IPS-11a (cell line): ENCODE measurements at regions not wholly inside any gene's neighbourhood (a gene's known extent, or its start where the extent isn't known, plus 50 kb on each side); places are given as distances from the start of the nearest gene placed in this dataset.
"Not testable (repeated sequence)": the region's sequence is repeated elsewhere in the genome, so short reads cannot be mapped to it uniquely, and the experiment has no call there.

Experiments
- H3K4me3 ChIP-seq: one replicate; pipeline ENCODE4 v1.5.1; 2013; ENCODE audit warnings: low read depth, low read length, control low read depth

DNA sequence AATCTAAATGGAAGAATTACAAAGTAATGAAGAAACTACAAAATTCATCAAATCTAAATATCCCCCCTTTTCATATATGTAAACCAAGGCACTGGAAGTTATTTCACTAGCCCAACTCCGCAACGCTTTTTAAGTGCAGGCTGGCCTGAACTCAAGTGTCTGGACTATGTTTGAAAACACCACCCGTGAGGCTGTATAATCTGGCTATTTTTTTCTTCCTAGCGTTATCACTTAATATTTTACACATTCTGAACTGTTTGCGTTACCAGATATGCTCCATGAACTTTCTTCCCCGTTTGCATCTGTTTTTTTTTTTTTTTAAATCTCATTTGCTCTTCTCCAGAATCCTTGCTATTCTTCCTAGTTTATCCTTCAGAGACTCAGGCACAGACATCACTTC lies 619.5 kb upstream of the CBLB start:
- no peak overlapping the region for H3K4me3 ChIP-seq

DNA sequence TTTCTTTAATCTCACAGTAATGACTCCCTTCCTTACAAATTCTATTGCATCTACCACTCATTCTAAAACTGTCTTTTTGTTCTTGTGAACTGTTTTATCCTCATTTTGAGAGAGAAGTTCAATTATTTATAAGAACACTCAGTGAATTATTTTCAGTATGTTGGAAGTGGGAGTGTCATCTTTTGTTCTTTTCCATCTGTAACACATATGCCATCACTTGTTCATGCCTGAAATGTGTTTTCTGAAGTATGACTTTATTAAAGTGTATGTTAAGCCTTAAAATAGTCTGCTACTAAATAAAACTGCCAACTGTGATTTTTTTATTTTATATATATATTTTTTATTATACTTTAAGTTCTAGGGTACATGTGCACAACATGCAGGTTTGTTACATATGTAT lies 623.0 kb upstream of the CBLB start:
- H3K4me3 ChIP-seq, result no peak overlapping the region

DNA sequence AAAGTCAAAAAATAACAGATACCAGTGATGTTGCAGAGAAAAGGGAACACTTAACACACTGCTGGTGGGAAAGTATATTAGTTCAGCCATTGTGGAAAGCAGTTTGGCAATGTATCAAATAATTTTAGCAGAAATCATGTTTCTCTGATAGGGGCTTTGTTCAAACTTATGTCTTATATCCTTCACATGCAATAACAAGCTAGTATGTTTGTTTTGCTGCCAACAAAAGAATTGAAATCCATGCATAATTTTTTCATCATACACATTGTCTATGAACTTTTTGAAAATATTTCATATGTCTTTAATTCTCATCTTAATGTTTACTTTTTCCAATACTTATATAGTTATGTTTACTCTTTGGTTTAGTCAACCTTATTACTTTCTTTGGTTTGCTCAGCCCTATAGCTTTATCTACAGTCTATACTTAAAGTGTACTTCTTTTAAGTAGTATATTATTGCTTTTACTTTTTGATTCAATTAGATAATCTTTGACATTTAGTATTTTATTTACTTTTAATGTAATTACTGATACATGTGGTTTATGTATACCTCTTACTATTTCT lies 639.6 kb upstream of the CBLB start:
- no peak overlapping the region for H3K4me3 ChIP-seq

DNA sequence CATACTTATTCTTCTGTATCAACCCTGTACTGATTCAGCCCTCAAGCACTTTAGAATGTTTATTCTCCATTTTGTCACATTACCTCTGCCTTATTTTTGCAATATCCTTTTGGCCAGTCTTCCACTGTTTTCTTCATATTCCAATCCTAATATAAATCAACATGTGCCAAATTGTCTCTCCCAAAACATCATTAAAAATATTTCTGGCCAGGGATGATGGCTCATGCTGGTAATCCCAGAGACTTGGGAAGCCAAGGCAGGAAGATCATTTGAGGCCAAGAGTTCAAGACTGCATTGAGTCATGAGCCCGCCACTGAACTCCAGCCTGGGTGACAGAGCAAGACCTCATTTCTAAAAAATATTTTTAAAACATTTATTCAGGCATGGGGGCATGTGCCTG lies 641.4 kb upstream of the CBLB start:
- no peak overlapping the region for H3K4me3 ChIP-seq

DNA sequence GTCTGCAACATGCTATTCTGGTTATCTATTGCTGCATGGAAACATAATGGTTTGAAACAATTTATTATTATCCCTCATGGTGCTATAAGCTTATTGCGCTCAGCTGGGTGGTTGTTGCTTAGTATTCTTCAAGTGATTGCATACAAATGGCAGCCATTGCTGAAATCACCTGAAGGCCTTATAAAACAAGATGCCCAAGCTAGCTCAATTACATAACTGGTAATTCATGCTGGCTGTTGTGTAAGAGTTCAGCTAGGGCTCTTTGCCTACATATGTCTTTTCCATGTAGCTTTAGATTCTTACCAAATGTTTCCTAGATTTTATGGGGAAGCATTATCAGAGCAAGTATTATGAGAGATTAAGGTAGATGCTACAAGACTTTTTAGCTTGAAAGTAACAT lies 644.0 kb upstream of the CBLB start:
- H3K4me3 ChIP-seq, result no peak overlapping the region

DNA sequence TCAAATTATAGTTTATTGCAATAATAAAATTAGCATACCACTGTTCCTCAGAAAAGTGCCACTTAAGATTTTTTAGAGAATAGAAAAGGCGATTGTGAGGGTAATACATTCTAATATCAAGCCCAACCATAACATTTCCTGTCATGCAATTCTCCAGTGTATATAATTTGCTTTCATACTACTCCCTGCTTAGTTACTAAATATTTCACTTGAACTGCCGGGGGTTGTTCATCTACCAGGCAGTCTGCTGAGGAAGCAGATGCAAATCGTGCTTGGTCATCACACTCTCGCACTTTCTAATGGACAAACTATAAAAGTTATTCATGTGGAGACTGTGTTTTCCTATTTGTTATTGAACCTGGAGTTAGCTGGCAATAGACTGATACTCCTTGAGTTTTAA lies 645.6 kb upstream of the CBLB start:
- no peak overlapping the region for H3K4me3 ChIP-seq

DNA sequence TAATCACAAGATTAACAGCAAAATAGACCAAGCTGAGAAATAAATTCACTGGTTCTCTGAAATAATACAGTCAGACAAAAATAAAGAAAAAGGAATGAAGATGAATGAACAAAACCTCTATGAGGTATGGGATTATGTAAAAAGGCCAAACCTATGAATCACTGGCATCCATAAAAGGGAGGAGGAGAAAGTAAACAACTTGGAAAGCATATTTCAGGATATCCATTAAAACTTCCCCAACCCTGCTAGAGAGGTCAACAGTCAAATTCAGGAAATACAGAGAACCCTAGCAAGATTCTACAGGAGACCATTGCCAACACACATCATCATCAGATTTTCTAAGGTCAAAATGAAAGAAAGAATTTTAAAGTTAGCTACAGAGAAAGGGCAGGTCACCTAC lies 649.7 kb upstream of the CBLB start:
- no peak overlapping the region for H3K4me3 ChIP-seq

DNA sequence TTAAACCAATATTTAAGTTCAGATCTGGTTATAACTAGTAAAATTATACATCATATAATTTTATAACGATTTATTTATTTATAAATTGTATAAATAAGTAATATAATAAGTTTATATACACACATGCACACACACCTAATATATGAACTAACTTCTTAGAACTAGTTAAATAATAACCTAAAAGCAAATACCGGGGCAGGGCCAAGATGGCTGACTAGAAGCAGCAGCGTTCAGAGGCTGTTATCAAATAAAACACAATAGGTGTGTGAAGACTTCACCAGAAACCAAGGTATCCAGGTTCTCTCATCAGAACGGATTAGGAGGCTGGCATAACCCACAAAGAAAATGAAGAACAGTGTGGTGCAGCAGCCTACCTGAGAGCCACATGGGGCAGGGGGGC lies 653.6 kb upstream of the CBLB start:
- H3K4me3 ChIP-seq, result no peak overlapping the region

DNA sequence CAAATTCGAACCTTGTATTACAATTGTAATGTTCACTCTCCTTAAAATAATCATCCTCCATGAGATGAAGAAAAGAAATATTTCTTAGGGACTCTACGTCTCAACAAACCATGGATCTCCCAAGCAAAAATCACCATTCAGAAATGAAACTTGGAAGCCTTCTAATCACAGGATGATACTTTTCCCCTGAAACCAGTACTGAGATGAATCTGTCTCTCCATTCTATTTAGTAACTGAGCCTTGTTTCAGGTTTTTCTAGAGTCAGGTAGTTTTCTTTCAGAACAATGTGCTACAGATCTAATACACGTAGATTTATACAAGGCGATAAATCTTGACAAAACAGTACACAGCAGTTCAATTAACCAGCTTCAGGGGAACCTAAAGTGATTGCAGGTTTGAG lies 660.1 kb upstream of the CBLB start:
- no peak overlapping the region for H3K4me3 ChIP-seq

DNA sequence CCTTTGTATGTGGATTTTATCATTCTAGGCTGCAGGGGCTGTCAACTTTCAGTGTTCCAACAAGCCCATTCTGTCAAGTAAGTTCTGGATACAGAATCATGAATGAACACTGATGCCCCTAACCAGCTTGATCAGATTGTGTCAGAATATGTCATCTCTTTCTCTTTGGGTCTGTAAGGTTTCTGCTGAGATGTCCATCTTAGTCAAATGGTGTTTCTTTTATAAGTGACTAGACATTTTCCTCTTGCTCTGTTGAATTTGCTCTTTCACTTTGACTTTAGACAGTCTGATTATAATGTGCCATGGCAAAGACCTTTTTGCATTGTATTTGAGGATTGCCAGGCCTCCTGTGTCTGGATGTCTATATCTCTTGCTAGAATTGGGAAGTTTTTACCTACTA lies 660.9 kb upstream of the CBLB start:
- no peak overlapping the region for H3K4me3 ChIP-seq

DNA sequence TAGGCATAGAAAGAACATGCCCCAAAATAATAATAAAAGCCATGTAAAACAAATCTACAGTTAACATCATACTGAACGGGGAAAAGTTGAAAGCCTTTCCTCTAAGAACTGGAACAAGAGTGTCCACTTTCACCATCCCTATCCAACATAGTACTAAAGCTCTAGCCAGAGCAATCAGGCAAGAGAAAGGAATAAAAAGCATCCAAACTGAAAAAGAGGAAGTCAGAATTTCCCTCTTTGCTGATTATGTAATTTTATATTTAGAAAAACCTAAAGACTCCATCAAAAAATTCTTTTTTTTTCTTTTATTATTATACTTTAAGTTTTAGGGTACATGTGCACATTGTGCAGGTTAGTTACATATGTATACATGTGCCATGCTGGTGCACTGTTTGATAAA lies 661.6 kb upstream of the CBLB start:
- no peak overlapping the region for H3K4me3 ChIP-seq

DNA sequence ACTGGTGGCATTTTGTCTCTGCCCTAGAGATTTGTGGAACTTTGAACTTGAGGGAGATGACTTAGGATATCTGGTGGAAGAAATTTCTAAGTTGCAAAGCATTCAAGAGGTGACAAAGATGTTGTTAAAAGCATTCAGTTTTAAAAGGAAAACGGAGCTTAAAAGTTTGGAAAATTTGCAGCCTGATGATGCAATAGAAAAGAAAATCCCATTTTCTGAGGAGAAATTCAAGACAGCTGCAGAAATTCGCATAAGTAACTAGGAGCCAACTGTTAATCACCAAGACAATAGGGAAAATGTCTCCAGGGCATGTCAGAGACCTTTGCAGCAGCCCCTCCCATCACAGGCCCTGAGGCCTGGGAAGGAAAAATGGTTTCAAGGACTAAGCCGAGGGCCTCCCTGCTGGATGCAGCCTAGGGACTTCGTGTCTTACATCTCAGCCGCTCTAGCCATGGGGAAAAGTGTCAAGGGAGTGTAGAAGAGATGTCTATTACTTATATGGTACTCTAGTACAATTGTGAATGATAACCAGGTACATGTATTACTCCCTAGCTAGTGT lies 663.0 kb upstream of the CBLB start:
- H3K4me3 ChIP-seq, result not testable (repeated sequence)

DNA sequence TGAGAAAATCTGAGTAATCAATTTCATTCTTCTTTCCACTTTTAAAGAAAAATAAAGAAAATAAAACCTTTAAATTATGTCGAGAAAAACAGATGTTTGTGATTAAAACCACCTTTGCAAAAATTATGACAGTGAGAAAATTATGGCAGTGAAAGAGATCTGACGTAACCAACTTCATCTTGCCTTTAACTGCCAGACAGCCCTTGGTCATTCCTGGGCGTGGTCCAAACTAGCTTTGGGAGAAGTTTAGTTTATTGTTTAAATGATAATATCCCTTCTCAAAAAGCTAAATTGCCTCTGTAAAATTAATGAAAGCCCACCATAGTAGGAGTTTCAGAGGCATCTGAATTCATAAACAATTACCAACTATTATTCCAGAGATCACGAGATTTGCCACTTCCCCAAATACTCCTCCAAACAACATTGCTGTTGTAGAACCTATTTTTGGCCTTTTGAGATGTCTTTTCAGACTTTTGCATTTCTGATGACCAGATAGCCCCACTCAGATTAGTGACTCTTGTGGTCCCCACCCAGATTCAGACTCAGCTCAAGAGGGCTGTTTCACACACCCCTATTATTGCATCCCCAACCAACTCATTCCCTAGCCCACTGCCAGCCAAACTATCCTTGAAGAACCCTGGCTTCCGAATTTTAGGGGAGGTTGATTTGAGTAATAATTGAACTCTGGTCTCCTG lies 664.4 kb upstream of the CBLB start:
- no peak overlapping the region for H3K4me3 ChIP-seq

DNA sequence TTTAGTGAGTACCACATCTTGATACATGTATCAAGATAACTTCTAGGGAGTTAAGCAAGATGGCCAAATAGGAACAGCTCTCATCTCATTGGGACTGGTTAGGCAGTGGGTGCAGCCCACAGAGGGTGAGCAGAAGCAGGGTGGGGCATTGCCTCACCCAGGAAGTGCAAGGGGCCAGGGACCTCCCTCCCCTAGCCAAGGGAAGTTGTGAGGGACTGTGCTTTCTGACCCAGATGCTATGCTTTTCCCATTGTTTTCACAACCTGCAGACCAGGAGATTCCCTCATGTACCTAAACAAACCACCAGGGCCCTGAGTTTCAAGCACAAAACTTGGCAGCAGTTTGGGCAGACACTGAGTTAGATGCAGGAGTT lies 665.0 kb upstream of the CBLB start:
- no peak overlapping the region for H3K4me3 ChIP-seq

DNA sequence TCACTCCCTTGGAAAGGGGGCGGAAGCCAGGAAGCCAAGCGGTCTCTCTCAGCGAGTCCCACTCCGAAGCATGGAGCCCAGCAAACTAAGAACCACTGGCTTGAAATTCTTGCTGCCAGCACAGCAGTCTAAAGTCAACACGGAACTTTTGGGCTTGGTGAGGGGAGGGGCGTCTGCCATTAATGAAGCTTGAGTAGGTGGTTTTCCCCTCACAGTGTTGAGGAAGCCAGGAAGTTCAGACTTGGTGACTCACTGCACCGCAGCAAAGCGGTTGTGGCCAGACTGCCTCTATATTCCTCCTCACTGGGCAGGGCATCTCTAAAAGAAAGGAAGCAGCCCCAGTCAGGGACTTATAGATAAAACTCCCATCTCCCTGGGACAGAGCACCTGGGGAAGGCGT lies 665.4 kb upstream of the CBLB start:
- no peak overlapping the region for H3K4me3 ChIP-seq

DNA sequence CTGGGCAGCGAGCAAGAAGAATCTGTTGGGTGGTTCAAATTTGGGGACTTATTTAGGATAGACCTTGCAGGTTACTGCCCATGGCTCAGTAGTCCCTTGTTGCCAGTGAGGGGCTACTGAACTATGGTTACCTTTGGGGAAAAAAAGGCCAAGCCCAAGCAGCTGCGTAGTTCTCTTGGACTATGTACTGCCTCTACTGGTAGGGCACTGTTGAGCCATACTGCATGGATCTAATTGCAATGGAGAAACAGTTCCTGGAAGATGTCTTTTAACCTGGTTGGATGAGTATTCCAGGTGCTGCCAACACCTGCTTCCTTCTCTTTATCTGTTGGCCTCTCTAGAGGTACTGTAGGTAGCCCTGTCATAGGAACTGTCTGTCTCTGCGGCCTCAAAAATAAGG lies 671.9 kb upstream of the CBLB start:
- no peak overlapping the region for H3K4me3 ChIP-seq

DNA sequence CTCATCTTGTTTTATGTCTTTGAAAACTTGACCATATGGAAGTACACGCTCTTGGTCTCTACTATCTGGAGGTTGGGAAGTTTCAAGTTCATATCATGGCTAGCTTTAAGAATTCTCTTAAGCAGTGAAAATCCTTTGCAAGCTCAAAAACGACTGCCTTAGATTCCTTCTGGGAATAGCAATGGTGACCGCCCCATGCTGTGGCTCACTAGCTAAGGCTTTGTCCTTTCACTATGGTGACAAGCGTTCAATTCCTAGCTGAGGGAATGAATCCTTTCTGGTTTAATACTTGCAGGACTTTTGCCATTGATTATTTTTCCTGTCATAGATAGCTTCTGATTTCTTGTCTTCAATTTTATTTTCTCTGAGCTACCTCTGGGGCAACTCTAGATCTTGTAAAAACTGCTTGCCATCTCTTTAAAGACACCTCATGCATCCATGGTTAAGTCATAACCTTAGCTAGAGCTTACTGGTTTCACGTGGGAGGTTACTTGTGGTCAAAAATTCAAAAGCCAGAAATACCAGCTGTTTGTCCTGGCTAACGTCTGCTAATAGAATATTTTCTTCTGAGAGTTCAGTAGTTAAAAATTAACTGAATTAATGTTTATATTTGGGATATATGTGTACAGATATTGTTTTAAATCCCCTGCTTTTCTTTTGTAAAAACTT lies 673.4 kb upstream of the CBLB start:
- H3K4me3 ChIP-seq, result no peak overlapping the region

DNA sequence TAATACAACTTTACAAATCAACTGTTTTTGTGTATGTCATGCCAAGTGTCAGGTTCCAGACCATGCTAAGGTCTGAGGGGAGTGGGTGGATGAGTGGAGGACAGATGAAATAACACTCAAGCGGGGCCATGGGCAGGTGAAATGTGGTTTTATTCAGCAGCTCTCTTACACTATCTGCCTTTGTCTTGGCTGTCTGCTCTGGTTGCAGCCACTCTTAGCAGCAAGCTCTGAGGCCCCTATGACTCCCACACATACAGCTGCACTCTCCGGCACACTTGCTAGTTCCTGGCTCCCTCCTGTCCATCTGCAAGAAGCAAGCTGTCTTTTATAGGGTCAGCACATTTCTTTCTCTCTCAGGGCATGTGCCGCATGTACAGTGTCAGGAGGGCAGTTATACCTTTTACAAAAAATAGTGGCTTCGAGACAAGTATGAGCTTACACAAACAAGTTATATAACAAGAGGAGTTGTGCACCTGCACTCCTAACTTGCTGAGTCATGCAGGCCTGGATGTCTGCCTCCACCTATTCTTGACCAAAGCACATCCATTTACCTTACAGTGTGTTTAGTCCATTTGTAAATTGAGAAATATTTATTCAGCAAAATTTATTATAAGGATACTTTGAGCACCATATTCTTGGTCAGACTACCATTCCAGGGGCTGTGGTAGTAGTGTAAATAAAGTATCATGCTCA lies 683.7 kb upstream of the CBLB start:
- no peak overlapping the region for H3K4me3 ChIP-seq

DNA sequence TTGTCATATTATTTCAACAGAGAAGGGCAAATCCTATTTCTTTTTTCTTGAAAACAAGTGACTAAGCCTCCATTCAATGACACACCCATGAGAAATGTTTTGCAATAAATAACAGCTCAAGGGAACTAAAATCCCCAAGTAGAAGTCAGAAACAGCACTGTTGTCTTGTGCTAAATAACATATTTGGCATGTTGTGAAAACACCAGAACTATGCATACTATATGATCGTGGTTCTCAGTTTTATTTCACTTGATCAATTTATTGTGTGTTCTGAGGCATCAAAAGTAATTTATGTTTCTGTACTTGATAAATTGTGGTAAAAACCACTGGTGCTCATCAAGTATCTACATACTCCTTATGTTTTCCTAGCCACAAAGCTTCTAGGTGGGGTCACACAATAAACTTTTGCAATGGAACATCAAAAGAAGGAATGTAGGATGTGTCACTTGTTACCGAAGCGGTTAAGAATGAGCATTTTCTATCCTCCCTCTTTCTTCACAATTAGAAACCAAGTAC lies 691.7 kb upstream of the CBLB start:
- H3K4me3 ChIP-seq, result no peak overlapping the region

DNA sequence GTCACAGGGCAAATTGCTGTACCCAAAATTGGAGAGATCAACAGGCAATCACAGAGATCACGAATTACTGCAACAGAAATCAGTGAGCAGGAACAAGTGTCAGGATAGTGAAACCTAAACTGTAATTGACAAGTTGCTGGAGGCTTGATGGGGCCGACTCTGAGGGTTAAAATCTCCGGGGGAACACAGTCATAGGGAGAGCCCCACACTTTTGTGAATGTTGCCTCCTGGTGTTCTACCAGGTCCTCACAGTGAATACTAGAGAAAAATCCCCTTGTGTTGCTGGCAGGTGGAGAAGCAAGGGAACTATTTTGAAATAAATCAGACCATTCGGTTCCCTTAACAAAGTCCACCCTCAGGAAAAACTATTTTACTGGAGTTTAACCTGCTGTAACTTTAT lies 697.5 kb upstream of the CBLB start:
- H3K4me3 ChIP-seq, result no peak overlapping the region

DNA sequence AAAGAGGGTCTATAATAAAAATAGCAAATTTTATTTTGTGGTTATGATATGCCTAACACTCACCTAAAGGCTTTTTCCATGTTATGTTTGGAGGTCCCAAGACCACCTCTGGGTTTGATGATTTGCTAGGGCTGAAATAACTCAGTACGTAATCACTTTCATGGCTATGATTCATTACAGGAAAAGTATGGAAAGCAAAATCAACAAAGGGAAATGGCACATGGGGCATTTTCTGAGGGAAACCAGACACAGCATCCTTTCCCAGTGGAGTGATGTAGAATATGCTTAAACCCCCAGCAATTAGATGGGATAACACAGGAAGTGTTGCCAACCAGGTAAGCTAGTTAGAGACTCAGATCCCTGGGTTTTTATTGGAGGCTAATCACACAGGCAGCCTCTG lies 701.6 kb upstream of the CBLB start:
- no peak overlapping the region for H3K4me3 ChIP-seq

DNA sequence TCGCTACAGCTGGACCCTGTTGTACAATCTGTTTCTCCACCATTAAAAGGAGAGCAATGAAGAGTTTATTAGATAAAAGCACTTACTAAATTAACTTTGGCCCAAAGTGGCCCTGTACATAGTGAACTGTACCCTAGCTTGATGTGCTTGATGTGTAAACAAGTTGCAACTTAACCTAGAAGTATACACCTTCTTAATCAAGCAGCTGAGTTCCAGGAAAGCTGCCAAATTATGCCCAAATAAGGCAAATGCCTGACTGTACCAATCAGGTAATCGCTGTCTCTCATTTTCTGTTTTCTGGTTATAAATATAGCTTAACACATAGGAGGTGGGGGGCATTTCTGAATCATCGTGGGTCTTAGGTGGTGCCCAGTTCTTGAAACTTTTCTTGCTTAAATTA lies 704.8 kb upstream of the CBLB start:
- H3K4me3 ChIP-seq, result no peak overlapping the region
